ENCODE measurements at regions not wholly inside any gene's neighbourhood (a gene's known extent, or its start where the extent isn't known, plus 50 kb on each side); places are given as distances from the start of the nearest gene placed in this dataset.

GRCh38 chr2:155708071-155708470 is 624.5 kb downstream of the NR4A2 start:
- no peak overlapping the region for H3K27ac ChIP-seq
- DNase-seq (ENCODE audit: low read depth, low spot score) = no peak

- no peak overlapping the region for H3K27ac ChIP-seq
- DNase-seq (ENCODE audit: low read depth, low spot score) = no peak
Observed at GRCh38 chr2:155703917-155704316, 628.6 kb downstream of the NR4A2 start.

DNA sequence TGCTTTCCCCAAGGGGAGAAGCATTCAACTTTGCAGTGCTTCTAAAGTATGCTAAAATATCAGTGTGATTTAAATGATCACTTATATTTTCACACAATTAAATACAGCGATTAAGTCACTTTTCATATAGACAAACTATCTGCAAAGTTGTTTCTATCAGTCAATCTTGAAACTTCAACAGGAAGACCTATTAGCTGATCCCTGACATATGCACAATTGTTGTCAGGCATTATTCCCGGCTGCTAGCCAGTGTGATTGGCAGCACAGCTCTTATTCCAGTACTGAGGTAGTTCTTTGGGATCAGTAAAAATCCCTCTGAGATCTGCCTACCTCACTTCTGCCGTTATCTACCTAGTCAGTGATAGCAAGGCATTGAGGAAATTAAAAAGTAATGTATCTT is 629.5 kb downstream of the NR4A2 start:
- H3K27ac ChIP-seq = no peak overlapping the region
- no peak for DNase-seq (ENCODE audit: low read depth, low spot score)

DNA sequence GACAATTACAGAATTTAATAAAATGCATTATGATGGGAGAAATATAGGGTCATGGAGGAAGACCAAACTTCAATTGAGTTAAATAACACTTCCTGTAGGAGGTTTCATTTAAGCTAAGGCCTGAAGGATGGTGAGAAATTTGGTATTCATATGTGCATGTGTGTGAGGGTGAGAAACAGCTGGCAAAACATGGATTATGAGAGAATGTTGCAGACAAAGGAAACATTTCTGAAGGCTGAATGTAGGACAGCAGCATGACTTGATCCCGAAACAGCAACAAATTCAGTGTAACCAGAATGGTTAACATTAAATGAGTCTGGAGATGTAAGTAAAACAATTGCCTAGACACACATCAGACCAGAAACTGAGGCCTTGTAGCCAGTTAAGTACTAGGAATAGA is 630.8 kb downstream of the NR4A2 start:
- no peak for DNase-seq (ENCODE audit: low read depth, low spot score)
- no peak overlapping the region for H3K27ac ChIP-seq

DNA sequence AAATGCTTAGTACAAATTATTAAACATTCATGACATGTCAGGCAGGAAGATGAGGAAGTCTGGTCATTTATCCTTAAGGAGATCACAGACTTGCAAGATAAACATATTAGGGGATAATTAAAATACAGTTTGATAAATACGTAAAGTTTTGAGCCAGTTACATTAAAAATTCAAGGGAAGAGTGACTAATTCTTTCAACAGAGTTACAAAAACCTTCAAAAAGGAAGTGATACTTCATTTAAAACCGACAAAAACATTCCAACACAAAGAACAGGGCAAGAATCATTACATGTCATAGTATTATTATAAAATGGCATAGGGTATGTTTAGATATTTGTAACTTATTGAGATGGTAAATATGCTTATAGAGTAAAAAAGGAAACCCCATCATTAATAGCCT is 636.0 kb downstream of the NR4A2 start:
- no peak for DNase-seq (ENCODE audit: low read depth, low spot score)
- no peak overlapping the region for H3K27ac ChIP-seq

- no peak overlapping the region for H3K27ac ChIP-seq
- DNase-seq (ENCODE audit: low read depth, low spot score) = no peak
Observed at GRCh38 chr2:155695505-155695904, 637.0 kb downstream of the NR4A2 start.

- H3K27ac ChIP-seq = no peak overlapping the region
- DNase-seq (ENCODE audit: low read depth, low spot score) = no peak
Observed at GRCh38 chr2:155692856-155693255, 639.7 kb downstream of the NR4A2 start.

DNA sequence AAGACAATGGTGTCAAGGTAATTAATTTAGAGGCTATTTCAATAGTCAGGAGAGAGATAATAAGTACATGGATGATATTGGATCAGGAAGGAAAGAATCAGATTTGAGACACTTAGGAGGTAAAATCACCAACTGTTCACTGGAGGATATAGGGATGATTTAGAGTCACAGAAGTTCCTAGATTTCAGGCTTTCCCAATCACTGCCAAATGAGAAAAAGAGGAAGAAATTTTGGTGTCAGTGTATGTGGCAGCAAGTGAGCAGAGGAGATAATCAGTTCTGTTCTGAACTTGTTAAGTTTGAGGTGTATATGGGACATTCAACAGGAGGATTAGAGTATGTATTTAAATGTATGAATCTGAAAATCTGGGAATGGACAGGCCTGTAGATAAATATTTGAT is 640.4 kb downstream of the NR4A2 start:
- DNase-seq (ENCODE audit: low read depth, low spot score) = no peak
- H3K27ac ChIP-seq = no peak overlapping the region

- no peak overlapping the region for H3K27ac ChIP-seq
- DNase-seq (ENCODE audit: low read depth, low spot score) = no peak
Observed at GRCh38 chr2:155690785-155691184, 641.7 kb downstream of the NR4A2 start.

- no peak for DNase-seq (ENCODE audit: low read depth, low spot score)
- H3K27ac ChIP-seq = no peak overlapping the region
Observed at GRCh38 chr2:155689791-155690190, 642.7 kb downstream of the NR4A2 start.

DNA sequence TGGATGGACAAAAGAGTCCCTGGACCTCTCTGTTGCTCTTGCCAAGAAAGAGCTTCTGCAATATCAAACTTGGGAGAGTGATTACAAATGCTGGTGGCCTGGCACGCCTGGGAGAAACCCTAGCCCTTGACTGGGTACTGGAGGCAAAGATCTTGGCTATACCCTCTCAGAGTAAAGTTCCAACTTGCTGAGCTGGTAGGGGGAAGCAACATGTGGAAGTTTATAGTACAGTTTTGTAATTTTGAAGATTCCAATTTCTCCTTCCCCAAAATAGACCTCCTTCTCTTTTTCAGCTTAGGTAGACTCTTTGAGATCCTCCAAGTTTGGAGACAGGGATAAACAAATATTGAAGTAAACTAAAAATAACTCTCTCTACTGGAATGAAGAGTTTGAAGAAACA is 645.3 kb downstream of the NR4A2 start:
- no peak overlapping the region for H3K27ac ChIP-seq
- DNase-seq (ENCODE audit: low read depth, low spot score) = no peak

GRCh38 chr2:155679647-155680046 is 652.9 kb downstream of the NR4A2 start:
- no peak overlapping the region for H3K27ac ChIP-seq
- no peak for DNase-seq (ENCODE audit: low read depth, low spot score)

GRCh38 chr2:155675920-155676319 is 656.6 kb downstream of the NR4A2 start:
- no peak overlapping the region for H3K27ac ChIP-seq
- DNase-seq (ENCODE audit: low read depth, low spot score) = no peak

GRCh38 chr2:155665704-155666103 is 666.8 kb downstream of the NR4A2 start:
- H3K27ac ChIP-seq = no peak overlapping the region
- DNase-seq (ENCODE audit: low read depth, low spot score) = no peak

DNA sequence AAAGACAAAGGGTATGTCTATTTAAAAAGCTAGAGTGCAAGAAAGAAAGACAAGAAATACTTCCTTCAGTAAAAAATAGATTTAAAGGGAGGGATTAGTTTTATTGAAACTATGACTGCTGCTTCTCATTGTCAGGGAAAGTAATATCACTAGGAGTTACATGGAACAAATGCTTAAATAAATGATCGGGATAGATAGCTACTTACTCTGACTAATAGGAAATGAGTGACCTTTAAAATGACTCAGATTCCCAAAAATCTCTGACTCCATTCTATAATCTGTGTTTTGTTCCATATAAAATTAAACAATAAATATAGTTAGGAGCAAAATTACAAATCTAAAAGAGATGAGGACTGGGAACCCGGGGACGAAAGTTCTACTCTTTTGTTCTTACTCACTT is 669.3 kb downstream of the NR4A2 start:
- DNase-seq (ENCODE audit: low read depth, low spot score) = no peak
- H3K27ac ChIP-seq = no peak overlapping the region

- no peak overlapping the region for H3K27ac ChIP-seq
- no peak for DNase-seq (ENCODE audit: low read depth, low spot score)
Observed at GRCh38 chr2:155662224-155662623, 670.3 kb downstream of the NR4A2 start.

DNA sequence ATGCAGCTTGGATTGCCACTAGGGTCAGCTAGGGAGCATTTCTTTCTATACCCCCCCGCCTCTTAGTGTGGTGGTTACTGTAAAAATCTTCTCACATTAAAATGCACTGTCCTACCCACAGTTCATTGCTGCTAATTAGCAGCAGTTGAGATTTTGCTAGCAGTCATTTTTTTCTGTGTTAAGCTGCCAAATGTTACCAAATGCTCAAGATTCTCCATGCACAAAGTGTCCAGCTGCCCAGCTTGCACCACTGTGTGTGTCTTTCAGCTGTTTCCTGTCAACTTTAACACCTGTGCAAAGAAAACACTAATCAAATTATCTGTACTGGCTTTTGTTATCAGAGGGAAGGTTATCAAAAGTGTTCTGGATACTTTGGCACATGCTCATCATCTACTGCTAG is 679.3 kb downstream of the NR4A2 start:
- H3K27ac ChIP-seq = no peak overlapping the region
- no peak for DNase-seq (ENCODE audit: low read depth, low spot score)

DNA sequence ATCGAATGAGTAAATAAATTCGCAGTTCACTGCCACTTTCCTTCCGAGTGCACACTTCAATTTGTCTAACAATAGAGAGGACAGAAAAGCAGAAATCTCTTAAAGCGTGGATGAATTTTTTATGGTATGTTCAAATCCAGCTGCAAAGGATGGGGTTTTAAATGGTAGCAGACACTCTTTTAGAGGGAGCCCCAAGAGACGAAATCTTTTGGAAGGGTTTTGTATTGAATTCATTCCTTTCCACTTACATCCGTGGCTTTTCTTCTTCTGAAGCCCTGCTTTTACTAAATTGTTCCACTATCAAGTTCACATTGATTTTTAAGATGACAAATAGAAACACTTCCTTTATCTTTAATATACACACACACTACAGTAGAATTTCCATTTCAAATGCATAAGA is 680.7 kb downstream of the NR4A2 start:
- DNase-seq (ENCODE audit: low read depth, low spot score) = no peak

DNA sequence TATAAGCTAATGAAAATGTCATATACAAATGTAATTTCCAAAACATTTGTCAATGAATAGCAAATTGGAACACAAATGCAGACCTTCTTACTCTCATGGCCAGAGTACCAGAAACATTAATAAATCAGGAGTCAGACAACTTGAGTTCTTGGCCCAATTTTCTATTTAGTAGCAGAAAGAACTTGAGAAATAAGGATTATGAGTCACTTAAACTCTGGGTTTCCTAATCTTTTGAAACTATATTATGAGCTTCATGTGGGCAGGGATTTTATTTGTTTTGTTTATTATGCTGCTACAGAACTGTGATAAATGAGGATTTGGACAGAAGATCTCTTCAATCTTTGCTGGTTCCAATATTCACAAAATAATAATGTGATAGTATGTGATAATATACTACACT is 686.7 kb downstream of the NR4A2 start:
- H3K27ac ChIP-seq = no peak overlapping the region
- DNase-seq (ENCODE audit: low read depth, low spot score) = no peak

More for the DNA sequence above, 680.7 kb downstream of the NR4A2 start:
- no peak overlapping the region for H3K27ac ChIP-seq

GRCh38 chr2:155643056-155643775 is 689.3 kb downstream of the NR4A2 start:
- no peak for DNase-seq (ENCODE audit: low read depth, low spot score)
- no peak overlapping the region for H3K27ac ChIP-seq

DNA sequence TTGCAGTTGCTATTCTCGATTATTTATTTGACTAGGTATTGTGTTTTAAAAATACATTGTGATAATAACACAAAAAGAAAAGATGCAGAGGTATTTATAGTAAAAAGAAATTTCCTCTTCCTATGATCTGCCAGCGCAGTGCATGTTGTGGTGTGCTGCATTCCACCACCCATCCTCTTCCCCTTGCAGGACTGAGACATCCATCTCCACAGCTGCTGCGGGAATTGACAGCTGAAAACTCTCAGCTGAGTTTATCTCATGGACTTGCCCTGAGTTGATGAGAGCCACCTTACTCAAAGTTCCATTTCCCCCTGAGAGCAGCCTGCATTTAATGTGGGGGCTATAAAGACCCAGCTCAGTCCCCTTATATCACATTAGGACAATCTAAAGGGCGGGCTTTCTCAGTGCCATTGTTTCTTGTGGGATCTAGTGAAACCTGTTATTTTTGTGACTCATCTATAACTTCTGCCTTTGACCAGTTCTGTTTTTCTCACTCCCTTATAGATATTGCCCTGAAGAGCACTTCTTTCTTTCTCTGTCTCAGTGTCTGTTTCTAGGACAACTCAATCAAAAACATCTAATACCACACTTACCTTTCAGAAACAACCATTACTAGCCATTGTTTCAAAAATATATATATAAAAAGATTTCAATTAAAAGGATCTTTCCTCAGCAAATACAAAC is 698.5 kb downstream of the NR4A2 start:
- no peak overlapping the region for H3K27ac ChIP-seq
- no peak for DNase-seq (ENCODE audit: low read depth, low spot score)
